ENCODE measurements at regions not wholly inside any gene's neighbourhood (a gene's known extent, or its start where the extent isn't known, plus 50 kb on each side); places are given as distances from the start of the nearest gene placed in this dataset.

GRCh38 chr4:156596706-156597329 lies 374.8 kb downstream of the PDGFC start:
- POLR2A ChIA-PET: no interaction called here
- no peaks in the 10 kb centered on the region for H3K4me1 Mint-ChIP-seq
- intact Hi-C loops (cut with micrococcal nuclease): no loop called here
- no peak overlapping the region for H3K4me2 ChIP-seq (replicated peaks; ENCODE audit: low read depth, low read length, poor library complexity, severe bottlenecking)
- H3K27ac ChIP-seq (ENCODE audit: low read length in 2 of 2): no peak overlapping the region
- H3K27me3 Mint-ChIP-seq: no peaks in the 10 kb centered on the region
- TF ChIP-seq CTCF (IDR thresholded peaks at IDR 0.05) (no peak), EZH2 (IDR thresholded peaks at IDR 0.05; ENCODE audit: borderline replicate concordance, insufficient read depth, low read depth, low read length, poor library complexity, severe bottlenecking) (no peak)
- no peaks in the 10 kb centered on the region for H3K9me3 ChIP-seq (ENCODE audit: control extremely low read depth in 1 of 3, control insufficient read depth in 2 of 3, insufficient read depth in 1 of 3, low read length in 2 of 3)
- no peaks in the 10 kb centered on the region for H3K79me2 ChIP-seq (ENCODE audit: control insufficient read depth, insufficient read depth, low read length)
- no peak overlapping the region for H2AFZ ChIP-seq (ENCODE audit: insufficient read depth, low read depth, low read length, poor library complexity, severe bottlenecking)
- CTCF ChIA-PET: no interaction called here
- H3K4me1 ChIP-seq (ENCODE audit: control insufficient read depth in 2 of 2, insufficient read depth in 2 of 2, low read length in 2 of 2): no peaks in the 10 kb centered on the region
- H4K20me1 ChIP-seq (ENCODE audit: control insufficient read depth, insufficient read depth, low read length, poor library complexity, severe bottlenecking): no peaks in the 10 kb centered on the region
- ATAC-seq (ENCODE audit: low read depth) (no peak), DNase-seq (no peak)
- no CpG with 5 or more reads among the region's 4 CpGs for WGBS (ENCODE audit: insufficient coverage)
- no peaks in the 10 kb centered on the region for H3K36me3 ChIP-seq (replicated peaks in 1 of 2; ENCODE audit: control extremely low read depth in 1 of 2, control insufficient read depth in 1 of 2, extremely low read depth in 1 of 2, insufficient read depth in 2 of 2, low read length in 1 of 2)
- H3K27ac Mint-ChIP-seq: no peak overlapping the region
- H3K27me3 ChIP-seq (replicated peaks in 1 of 4; ENCODE audit: control extremely low read depth in 1 of 4, control insufficient read depth in 3 of 4, insufficient read depth in 4 of 4, low read length in 3 of 4): no peaks in the 10 kb centered on the region
- H3K4me3 ChIP-seq (ENCODE audit: control extremely low read depth in 1 of 5, extremely low read depth in 1 of 5, insufficient read depth in 1 of 5, low read depth in 2 of 5, low read length in 4 of 5): no peak overlapping the region
- H3K9me3 Mint-ChIP-seq (ENCODE audit: insufficient read depth): no peaks in the 10 kb centered on the region
- H3K4me3 Mint-ChIP-seq: no peak overlapping the region
- no peak overlapping the region for H3K9ac ChIP-seq (ENCODE audit: low read length)

- TF ChIP-seq EZH2 (IDR thresholded peaks at IDR 0.05; ENCODE audit: borderline replicate concordance, insufficient read depth, low read depth, low read length, poor library complexity, severe bottlenecking): no peak
- no peak for TF ChIP-seq CTCF (IDR thresholded peaks at IDR 0.05)
- H3K27ac ChIP-seq (ENCODE audit: low read length in 2 of 2): no peak overlapping the region
- no peak overlapping the region for H2AFZ ChIP-seq (ENCODE audit: insufficient read depth, low read depth, low read length, poor library complexity, severe bottlenecking)
- no peaks in the 10 kb centered on the region for H3K36me3 ChIP-seq (replicated peaks in 1 of 2; ENCODE audit: control extremely low read depth in 1 of 2, control insufficient read depth in 1 of 2, extremely low read depth in 1 of 2, insufficient read depth in 2 of 2, low read length in 1 of 2)
- Mint-ChIP-seq H3K9me3 (ENCODE audit: insufficient read depth) (no peaks in the 10 kb centered on the region), H3K4me1 (no peaks in the 10 kb centered on the region), H3K27ac (no peak overlapping the region), H3K27me3 (no peaks in the 10 kb centered on the region), H3K4me3 (no peak overlapping the region)
- H3K4me3 ChIP-seq (ENCODE audit: control extremely low read depth in 1 of 5, extremely low read depth in 1 of 5, insufficient read depth in 1 of 5, low read depth in 2 of 5, low read length in 4 of 5): no peak overlapping the region
- no peaks in the 10 kb centered on the region for H3K9me3 ChIP-seq (ENCODE audit: control extremely low read depth in 1 of 3, control insufficient read depth in 2 of 3, insufficient read depth in 1 of 3, low read length in 2 of 3)
- intact Hi-C loops (cut with micrococcal nuclease): no loop called here
- H3K79me2 ChIP-seq (ENCODE audit: control insufficient read depth, insufficient read depth, low read length): no peaks in the 10 kb centered on the region
- 100% methylated on average over 1 of the region's 2 CpGs for WGBS (ENCODE audit: insufficient coverage)
- no peaks in the 10 kb centered on the region for H4K20me1 ChIP-seq (ENCODE audit: control insufficient read depth, insufficient read depth, low read length, poor library complexity, severe bottlenecking)
- no peak overlapping the region for H3K9ac ChIP-seq (ENCODE audit: low read length)
- DNase-seq (no peak), ATAC-seq (ENCODE audit: low read depth) (no peak)
- CTCF ChIA-PET: no interaction called here
- no peaks in the 10 kb centered on the region for H3K4me1 ChIP-seq (ENCODE audit: control insufficient read depth in 2 of 2, insufficient read depth in 2 of 2, low read length in 2 of 2)
- no peak overlapping the region for H3K4me2 ChIP-seq (replicated peaks; ENCODE audit: low read depth, low read length, poor library complexity, severe bottlenecking)
- POLR2A ChIA-PET: no interaction called here
- H3K27me3 ChIP-seq (replicated peaks in 1 of 4; ENCODE audit: control extremely low read depth in 1 of 4, control insufficient read depth in 3 of 4, insufficient read depth in 4 of 4, low read length in 3 of 4): no peaks in the 10 kb centered on the region
These were observed 375.6 kb downstream of the PDGFC start for GRCh38 chr4:156596026-156596425.

All from B cell (primary cell).